ENCODE measurements at regions not wholly inside any gene's neighbourhood (a gene's known extent, or its start where the extent isn't known, plus 50 kb on each side); places are given as distances from the start of the nearest gene placed in this dataset.
A peak's percentile ranks its signal among the peaks of the same experiment; 100 is the strongest.

DNA sequence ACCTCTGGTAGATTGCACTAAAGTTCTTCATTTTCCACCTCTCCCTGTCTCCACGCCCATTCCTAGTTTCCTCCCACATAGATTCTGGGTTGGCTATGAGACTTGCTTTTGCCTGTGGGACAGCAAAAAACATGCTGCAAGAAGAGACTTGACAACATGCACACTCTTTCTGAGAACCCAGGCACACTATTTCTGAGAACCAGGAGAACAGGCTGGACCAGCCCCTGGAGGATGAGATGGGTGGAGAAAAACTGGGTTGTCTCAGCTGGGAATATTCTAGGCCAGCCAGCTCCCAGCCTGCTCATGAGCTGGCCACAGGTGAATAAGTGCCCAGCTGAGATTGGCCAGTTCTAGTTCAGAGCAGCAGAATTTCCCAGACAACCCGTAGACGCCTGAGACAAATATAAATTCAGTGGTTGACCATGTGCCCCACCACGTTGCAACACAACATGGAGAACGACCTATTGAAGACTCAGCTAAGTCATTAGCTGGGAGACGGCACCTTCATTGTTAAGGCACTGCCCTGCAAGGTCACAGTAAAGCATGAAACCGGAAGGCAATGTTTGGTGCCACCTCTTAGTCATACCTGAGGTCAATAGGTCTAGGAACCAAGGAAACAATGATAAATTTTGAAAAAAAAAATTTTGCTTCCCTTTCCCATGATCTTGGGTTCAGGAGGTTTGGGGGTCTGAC, 92.7 kb upstream of the AKR1E2 start:
- DNase-seq (ENCODE audit: low spot score), result peak; percentile 97

GRCh38 chr10:4730998-4731397, 95.0 kb upstream of the AKR1E2 start:
- DNase-seq (ENCODE audit: low spot score), result no peak

DNA sequence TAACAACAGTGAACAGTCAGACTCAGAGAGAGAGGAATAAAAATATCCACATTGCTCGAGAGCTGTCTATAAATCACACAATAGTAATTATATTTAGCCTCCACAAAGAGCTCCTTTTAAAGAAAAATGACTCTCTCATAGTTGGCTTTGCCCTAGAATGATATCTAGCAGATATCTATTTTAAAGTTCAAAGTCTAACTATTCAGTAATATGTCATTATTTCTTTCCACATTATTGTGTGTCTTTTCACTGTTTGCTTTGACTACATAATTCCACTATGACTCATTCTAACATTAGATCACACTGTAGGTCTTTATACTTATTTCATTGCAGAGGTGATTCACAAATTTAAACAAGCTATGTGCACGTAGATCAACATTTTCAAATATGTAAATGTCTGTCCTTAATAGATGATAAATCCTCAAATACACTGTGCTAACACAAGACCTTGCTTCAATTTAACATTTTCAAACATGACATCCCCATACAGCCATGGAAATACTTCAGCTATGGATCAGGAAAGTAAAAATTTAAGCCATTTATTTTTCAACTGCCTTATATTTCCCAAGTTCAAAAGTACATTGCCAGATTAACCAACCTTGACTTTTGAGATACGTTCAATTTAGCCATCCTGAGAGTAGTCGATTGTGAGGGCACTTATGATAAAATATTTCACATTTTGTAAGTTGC, 99.9 kb upstream of the AKR1E2 start:
- peak; percentile 96 for DNase-seq (ENCODE audit: low spot score)

DNA sequence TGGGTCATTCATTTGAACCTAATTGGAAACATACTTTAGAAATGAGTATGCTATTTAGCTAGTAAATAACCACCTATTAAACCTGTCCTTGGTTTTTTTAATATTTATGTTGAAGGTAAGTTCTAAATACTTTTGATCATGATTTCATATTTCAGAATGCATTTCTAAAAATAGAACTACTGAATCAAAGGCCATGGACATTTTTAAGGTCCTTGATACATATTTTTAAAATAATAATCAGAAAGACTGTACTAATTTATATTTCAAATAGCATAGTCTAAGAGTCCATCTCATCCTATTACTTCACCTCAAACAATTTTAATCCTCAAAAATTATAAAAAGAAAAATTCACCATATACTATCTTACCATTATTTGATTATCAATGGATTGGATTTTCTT, 102.1 kb upstream of the AKR1E2 start:
- no peak for DNase-seq (ENCODE audit: low spot score)

DNA sequence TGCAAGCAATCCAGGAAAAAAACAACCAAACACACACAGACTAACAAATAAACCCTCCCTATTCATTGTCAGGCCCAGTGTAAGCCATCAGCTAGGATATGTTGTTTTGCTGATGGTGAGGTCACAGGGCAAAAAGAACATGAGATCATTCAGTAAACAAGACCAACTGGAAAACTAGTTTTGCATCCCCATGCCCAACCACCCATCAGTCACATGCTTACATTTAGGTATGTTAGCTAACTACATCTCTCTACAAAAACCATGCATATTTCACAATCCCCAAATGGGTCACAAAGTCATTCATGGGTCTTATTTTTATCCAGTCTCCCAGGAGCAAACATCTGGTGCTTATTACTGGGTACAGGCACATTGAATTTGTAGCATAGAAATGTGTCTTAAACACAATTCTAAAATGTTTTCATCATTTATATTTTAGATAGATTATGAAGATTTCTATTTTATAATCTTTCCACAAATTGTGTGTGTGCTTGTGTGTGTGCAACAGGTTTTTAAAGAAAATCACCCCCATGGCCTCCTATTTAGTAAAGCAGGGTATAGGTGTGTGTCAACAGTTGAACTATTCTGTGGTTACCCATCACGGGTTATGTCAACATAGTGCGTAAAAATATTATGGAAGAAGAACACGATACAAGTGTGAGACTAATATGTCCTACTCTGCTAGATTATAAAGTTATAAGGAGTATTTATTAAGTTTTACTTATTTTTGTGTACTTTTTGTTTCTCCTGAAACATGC, 103.8 kb upstream of the AKR1E2 start:
- DNase-seq (ENCODE audit: low spot score), result no peak

GRCh38 chr10:4720463-4720862, 105.5 kb upstream of the AKR1E2 start:
- DNase-seq (ENCODE audit: low spot score), result no peak

- DNase-seq (ENCODE audit: low spot score), result no peak
These were observed 106.3 kb upstream of the AKR1E2 start for GRCh38 chr10:4719671-4720070.

DNA sequence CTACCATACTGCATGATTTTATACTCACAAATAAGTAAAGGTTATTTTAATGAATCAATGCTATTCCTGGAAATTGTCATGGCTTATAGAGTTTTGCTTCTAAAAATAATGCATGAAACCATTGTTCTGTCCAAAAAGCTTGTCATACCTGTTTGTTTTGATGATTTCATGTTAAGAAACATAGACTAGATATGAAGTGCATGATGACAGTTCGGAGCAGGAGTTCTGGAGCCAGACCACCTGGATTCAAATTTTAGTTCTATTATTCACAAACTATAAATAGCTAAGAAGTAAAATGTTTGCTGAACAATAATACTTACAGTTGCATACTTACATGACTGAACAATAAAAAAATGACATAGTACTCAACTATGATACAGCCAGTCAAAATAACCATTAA, 107.0 kb upstream of the AKR1E2 start:
- no peak for DNase-seq (ENCODE audit: low spot score)

DNA sequence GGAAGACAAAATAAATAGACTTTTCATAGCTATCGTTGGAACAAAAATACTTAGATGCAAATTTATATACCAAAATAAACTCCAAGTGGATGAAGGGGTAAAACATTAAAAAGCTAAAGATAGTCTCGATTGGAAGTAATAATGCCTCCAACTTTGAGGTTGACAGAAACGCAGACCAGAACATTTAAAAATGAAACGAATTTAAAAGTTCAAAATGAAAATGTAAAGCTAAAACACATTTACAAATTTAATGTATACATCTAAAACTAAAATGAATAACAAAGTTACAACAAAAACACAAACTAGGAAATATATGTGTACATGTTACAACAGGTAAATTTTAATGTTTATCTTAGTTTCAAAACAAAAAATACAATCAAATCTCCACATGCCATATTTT, 107.5 kb upstream of the AKR1E2 start:
- no peak for DNase-seq (ENCODE audit: low spot score)

GRCh38 chr10:4717670-4718069, 108.3 kb upstream of the AKR1E2 start:
- DNase-seq (ENCODE audit: low spot score), result no peak

- no peak for DNase-seq (ENCODE audit: low spot score)
These were observed 115.1 kb upstream of the AKR1E2 start for GRCh38 chr10:4710858-4711257.

DNA sequence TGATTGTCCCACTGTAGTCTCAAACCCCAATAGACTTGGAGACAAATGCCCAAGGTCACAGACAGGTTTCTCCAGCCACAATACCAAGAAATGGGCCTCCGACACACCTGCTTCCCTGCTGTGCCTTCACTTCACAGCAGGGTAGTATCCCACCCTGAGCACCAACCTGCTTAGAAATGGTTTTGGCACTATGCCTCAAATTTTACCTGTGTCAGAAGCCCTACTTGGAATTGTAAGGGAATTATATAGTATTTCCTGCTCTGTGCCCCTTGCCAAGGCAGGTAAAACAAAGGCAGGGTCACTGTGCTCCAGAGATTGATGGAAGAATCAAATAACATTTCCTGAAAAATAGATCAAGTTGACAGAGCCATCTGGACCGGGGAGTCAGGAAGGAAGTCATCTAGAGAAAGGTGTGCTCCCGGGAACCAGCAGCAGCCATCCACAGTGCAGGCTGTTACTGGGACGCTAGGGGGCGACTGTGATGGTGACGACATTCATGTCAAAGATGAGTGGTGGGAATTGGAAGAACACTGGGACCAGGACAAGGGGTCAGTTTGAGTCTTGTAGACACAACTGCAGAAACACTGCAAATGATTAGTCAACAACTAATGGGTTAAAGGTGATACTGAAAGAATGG, 117.8 kb upstream of the AKR1E2 start:
- DNase-seq (ENCODE audit: low spot score), result no peak

- DNase-seq (ENCODE audit: low spot score), result peak; percentile 68
These were observed 118.8 kb upstream of the AKR1E2 start for GRCh38 chr10:4707221-4707620.

GRCh38 chr10:4704034-4704545, 121.9 kb upstream of the AKR1E2 start:
- DNase-seq (ENCODE audit: low spot score), result peak; percentile 92

GRCh38 chr10:4701016-4701415, 125.0 kb upstream of the AKR1E2 start:
- no peak for DNase-seq (ENCODE audit: low spot score)

DNA sequence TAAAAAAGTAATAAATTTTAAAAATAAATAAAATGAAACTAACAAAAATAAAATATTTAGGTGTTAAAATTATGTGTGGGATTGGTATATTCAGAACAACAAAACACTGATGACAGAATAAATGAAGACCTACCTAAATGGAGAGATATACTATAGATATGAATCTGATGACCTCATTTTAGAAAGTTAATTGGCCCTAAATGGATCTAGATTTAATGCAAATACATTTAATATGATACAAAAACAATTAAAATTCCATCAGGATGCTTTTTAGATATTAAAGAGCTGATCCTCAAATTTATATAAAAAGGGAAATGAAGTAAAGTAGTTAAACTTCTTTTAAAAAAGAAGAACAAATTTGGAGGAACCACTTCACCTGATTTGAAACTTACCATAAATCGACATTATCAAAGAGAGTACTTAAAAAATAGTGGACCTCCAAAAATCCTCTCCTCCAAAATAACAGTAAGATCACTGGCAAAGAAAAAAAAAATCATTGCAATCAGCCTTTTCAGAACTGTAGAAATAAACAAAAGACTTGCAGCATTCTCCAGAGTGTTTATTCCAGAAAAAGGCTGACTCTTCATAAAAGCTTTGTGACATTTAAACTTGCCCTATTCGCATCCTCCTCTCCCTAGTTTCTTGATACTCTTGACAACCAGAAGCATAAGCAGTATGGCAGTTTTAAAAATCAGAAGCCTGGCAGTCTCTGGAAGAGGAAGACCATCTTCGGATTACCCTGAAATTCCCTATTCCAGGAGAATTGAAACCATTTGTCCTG, 125.9 kb upstream of the AKR1E2 start:
- DNase-seq (ENCODE audit: low spot score), result no peak

- no peak for DNase-seq (ENCODE audit: low spot score)
These were observed 127.9 kb upstream of the AKR1E2 start for GRCh38 chr10:4698075-4698474.

DNA sequence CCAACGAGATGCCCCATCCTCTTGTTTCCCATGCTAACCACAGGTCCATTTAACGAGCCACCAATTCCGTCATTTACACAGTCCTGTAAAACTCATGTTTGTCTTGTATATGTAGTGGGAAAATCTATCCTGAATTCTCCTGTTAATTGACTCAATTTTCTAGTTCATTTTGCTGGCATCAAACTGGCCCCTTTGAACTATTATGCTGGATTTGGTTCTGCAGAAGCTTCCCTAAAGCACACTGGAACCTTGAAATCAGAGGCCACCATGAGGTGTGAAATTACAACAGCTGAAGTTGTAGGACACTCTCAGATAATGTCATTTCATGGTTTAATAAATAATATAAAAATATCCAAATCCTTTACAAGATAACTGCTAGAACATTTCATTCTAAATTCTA, 129.8 kb upstream of the AKR1E2 start:
- no peak for DNase-seq (ENCODE audit: low spot score)

GRCh38 chr10:4693967-4694366, 132.0 kb upstream of the AKR1E2 start:
- no peak for DNase-seq (ENCODE audit: low spot score)

- DNase-seq (ENCODE audit: low spot score), result peak; percentile 1
These were observed 133.8 kb upstream of the AKR1E2 start for GRCh38 chr10:4692206-4692605.

DNA sequence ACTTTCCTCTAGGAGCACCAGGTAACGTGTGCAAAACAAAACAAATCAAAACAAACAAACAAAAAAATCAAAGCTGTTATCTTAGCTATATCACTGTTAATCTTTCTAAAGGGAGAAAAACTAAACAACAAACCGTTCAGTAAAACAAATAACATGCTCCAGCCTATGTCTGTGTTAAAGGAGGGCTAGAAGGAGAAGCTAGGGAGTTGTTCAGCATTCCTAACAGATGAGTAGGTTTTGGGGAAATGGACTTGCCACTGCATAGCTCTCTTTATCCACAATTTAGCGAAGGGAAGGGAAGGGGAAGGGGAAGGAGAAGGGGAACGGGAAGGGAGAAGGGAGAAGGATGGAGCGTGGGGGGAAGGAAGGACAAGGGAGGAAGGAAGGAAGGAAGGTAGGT, 134.2 kb upstream of the AKR1E2 start:
- no peak for DNase-seq (ENCODE audit: low spot score)
